WERI-Rb-1 (cell line): ENCODE measurements at regions not wholly inside any gene's neighbourhood (a gene's known extent, or its start where the extent isn't known, plus 50 kb on each side); places are given as distances from the start of the nearest gene placed in this dataset.

Source experiments
- DNase-seq: peaks from one replicate; pipeline ENCODE4 v3.0.0-alpha.2; 2020
- H3K27ac ChIP-seq: fragments of 250-450 bp; sonication (Bioruptor Pico); 2 replicates; pipeline ENCODE4 v1.5.1; 2020; ENCODE audit warnings: mild to moderate bottlenecking, moderate library complexity
- H3K27me3 ChIP-seq: fragments of 250-450 bp; sonication (Bioruptor Pico); 2 replicates; pipeline ENCODE4 v1.5.1; 2021; ENCODE audit warnings: mild to moderate bottlenecking, low read depth, moderate library complexity; ENCODE audit not compliant: insufficient read depth, severe bottlenecking
- H3K36me3 ChIP-seq: fragments of 250-450 bp; sonication (Bioruptor Pico); 2 replicates; pipeline ENCODE4 v1.5.1; 2020; ENCODE audit warnings: mild to moderate bottlenecking, moderate library complexity
- H3K4me3 ChIP-seq: 2 replicates; pipeline ENCODE4 v1.5.1; 2011; ENCODE audit warnings: low read depth, mild to moderate bottlenecking, control low read depth, low read length
- H3K9me3 ChIP-seq: fragments of 250-450 bp; sonication (Bioruptor Pico); 2 replicates; pipeline ENCODE4 v1.5.1; 2021; ENCODE audit warnings: mild to moderate bottlenecking, moderate library complexity; ENCODE audit not compliant: severe bottlenecking
- CTCF ChIP-seq: IDR thresholded peaks from 2 replicates; pipeline ENCODE4 v1.5.1; 2011; ENCODE audit warnings: low read depth, mild to moderate bottlenecking, control low read depth, inconsistent platforms, low read length

- DNase-seq: no peak
- no peaks in the 10 kb centered on the region for H3K9me3 ChIP-seq
- H3K36me3 ChIP-seq: no peaks in the 10 kb centered on the region
- no peak overlapping the region for H3K27ac ChIP-seq
- H3K27me3 ChIP-seq: peaks cover 8% of the 10 kb centered on the region
- no peak for TF ChIP-seq CTCF
- H3K4me3 ChIP-seq: no peak overlapping the region
Measured at GRCh38 chr9:113803811-113804589, 72.1 kb upstream of the ZNF618 start.

GRCh38 chr9:113805486-113806132 is 70.5 kb upstream of the ZNF618 start:
- no peak overlapping the region for H3K27ac ChIP-seq
- no peaks in the 10 kb centered on the region for H3K36me3 ChIP-seq
- TF ChIP-seq CTCF: no peak
- H3K27me3 ChIP-seq: peaks cover 9% of the 10 kb centered on the region
- no peak for DNase-seq
- no peak overlapping the region for H3K4me3 ChIP-seq
- no peaks in the 10 kb centered on the region for H3K9me3 ChIP-seq

DNA sequence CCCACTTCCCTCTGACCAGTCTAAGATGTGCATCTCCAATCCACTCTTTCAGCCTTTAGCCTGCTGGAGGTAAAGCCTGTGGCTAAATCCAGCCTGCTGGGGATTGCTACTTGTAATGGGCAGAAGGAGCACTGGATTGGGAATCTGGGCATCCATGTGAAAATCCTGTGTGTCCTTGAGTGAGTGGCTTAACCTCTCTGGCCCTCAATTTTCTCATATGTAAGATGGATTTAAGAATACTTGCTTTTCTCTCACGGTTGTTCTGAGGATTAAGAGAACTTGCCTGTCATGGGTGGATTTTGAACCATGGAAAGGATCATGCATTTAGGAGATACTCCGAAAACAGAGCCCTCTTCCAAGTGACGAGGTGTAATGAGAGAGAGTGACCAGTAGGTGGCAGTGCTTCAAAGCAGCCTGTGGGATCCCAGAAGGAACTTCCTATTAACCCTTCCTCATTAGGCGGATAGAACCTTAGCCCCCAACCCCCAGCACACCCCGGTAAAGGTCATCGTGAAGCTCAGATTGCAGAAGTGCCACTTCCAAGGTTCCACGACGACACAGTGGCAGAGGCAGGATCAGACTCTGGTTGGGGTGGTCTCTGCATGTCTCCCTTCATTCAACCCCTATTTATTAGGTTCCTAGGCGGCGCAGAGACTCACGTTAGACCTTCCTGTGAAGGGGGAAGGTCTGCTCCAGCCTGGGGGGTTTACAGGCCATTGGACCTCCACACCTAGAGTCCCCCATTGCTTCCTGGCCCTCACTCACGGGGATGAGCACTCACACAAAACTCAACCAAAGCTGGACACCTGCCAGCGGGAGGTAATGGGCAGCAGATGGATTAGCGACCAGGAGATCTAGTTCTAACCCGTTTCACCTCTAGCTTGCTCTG is 68.7 kb upstream of the ZNF618 start:
- DNase-seq: peak; percentile 63
- H3K4me3 ChIP-seq: peak overlapping the region; percentile 40

GRCh38 chr9:113808391-113809358 is 67.4 kb upstream of the ZNF618 start:
- no peaks in the 10 kb centered on the region for H3K9me3 ChIP-seq
- H3K36me3 ChIP-seq: no peaks in the 10 kb centered on the region
- H3K27me3 ChIP-seq: peaks cover 14% of the 10 kb centered on the region
- no peak for TF ChIP-seq CTCF
- H3K4me3 ChIP-seq: no peak overlapping the region
- no peak overlapping the region for H3K27ac ChIP-seq
- DNase-seq: no peak

More for the DNA sequence above, 68.7 kb upstream of the ZNF618 start:
- TF ChIP-seq CTCF: peak; percentile 97
- Histone ChIP-seq H3K9me3 (no peaks in the 10 kb centered on the region), H3K27ac (no peak overlapping the region), H3K27me3 (peaks cover 14% of the 10 kb centered on the region), H3K36me3 (no peaks in the 10 kb centered on the region)

GRCh38 chr9:113817171-113817570 is 58.9 kb upstream of the ZNF618 start:
- Histone ChIP-seq H3K36me3 (no peaks in the 10 kb centered on the region), H3K27me3 (peaks cover 30% of the 10 kb centered on the region), H3K9me3 (no peaks in the 10 kb centered on the region), H3K27ac (no peak overlapping the region), H3K4me3 (no peak overlapping the region)
- TF ChIP-seq CTCF: no peak
- no peak for DNase-seq
